SK-N-SH (cell line): ENCODE measurements at regions not wholly inside any gene's neighbourhood (a gene's known extent, or its start where the extent isn't known, plus 50 kb on each side); places are given as distances from the start of the nearest gene placed in this dataset.

Experiments
- CTCF ChIA-PET: fragments of 300-600, 350-600 bp; formaldehyde crosslinking; extraction: SDS; loops from one replicate; lab custom pipeline; 2021; lab: Yijun Ruan, JAX
- POLR2A ChIA-PET: fragments of 350-600 bp; sonication (Branson Sonifier 250); formaldehyde crosslinking; extraction: SDS; loops from one replicate; lab custom pipeline; 2020; ENCODE audit warnings: antibody characterized with exemption, inconsistent platforms; lab: Yijun Ruan, JAX
- DNase-seq: peaks from one replicate; pipeline ENCODE4 v3.0.0; 2012
- H2AFZ ChIP-seq: fragments of 200-600 bp; sonication (generic); 2 replicates; pipeline ENCODE4 v1.8.1; 2016; ENCODE audit warnings: antibody characterized with exemption, mild to moderate bottlenecking, low read depth
- H3F3A ChIP-seq: fragments of 200-600 bp; sonication (generic); replicated peaks from 2 replicates; pipeline ENCODE3; 2016; ENCODE audit warnings: antibody characterized with exemption, mild to moderate bottlenecking; ENCODE audit not compliant: insufficient read depth
- H3K27ac ChIP-seq, 2 experiments: fragments of 200-500 bp in 1 of 2; fragments of 200-600 bp in 1 of 2; sonication (Bioruptor generic) in 1 of 2; sonication (generic), shearing (Covaris generic) in 1 of 2; 2 replicates each; pipeline versions ENCODE4 v1.5.1 to v1.6.1; 2014 to 2016; ENCODE audit warnings: low read depth in 2 of 2, inconsistent platforms in 1 of 2, low read length in 1 of 2, mild to moderate bottlenecking in 1 of 2, mixed read lengths in 1 of 2
- H3K27me3 ChIP-seq: fragments of 200-600 bp; sonication (generic), shearing (Covaris generic); 2 replicates; pipeline ENCODE4 v1.6.1; 2016; ENCODE audit warnings: mixed run types; ENCODE audit not compliant: insufficient read depth
- H3K36me3 ChIP-seq, 2 experiments: fragments of 200-500 bp in 1 of 2; fragments of 200-600 bp in 1 of 2; sonication (Bioruptor generic) in 1 of 2; sonication (generic) in 1 of 2; replicated peaks in 1 of 2; 2 replicates each; pipeline versions ENCODE3 to v1.5.1; 2014 to 2016; ENCODE audit warnings: low read length in 1 of 2, mild to moderate bottlenecking in 1 of 2; ENCODE audit not compliant: insufficient read depth in 2 of 2, control insufficient read depth in 1 of 2
- H3K4me1 ChIP-seq, 2 experiments: fragments of 200-500 bp in 1 of 2; fragments of 200-600 bp in 1 of 2; sonication (Bioruptor generic) in 1 of 2; sonication (generic), shearing (Covaris generic) in 1 of 2; 2 replicates each; pipeline versions ENCODE4 v1.5.1 to v1.6.1; 2014 to 2016; ENCODE audit warnings: low read depth in 1 of 2, low read length in 1 of 2, mixed run types in 1 of 2; ENCODE audit not compliant: insufficient read depth in 2 of 2, control insufficient read depth in 1 of 2
- H3K4me2 ChIP-seq: fragments of 200-600 bp; sonication (generic), shearing (Covaris generic); 2 replicates; pipeline ENCODE4 v1.6.1; 2017; ENCODE audit warnings: mixed run types
- H3K4me3 ChIP-seq, 2 experiments: fragments of 200-500 bp in 1 of 2; fragments of 200-600 bp in 1 of 2; sonication (Bioruptor generic) in 1 of 2; sonication (generic), shearing (Covaris generic) in 1 of 2; 2 replicates each; pipeline versions ENCODE4 v1.5.1 to v1.8.1; 2014 to 2016; ENCODE audit warnings: low read depth in 2 of 2, inconsistent platforms in 1 of 2, low read length in 1 of 2, mild to moderate bottlenecking in 1 of 2, mixed read lengths in 1 of 2, moderate library complexity in 1 of 2
- H3K79me2 ChIP-seq: fragments of 200-600 bp; sonication (generic); 2 replicates; pipeline ENCODE4 v1.8.1; 2017; ENCODE audit warnings: mild to moderate bottlenecking; ENCODE audit not compliant: insufficient read depth
- H3K9ac ChIP-seq: fragments of 200-600 bp; sonication (generic); 2 replicates; pipeline ENCODE4 v1.6.1; 2017; ENCODE audit warnings: mixed run types
- H3K9me2 ChIP-seq: fragments of 200-600 bp; sonication (generic); 2 replicates; pipeline ENCODE4 v1.6.1; 2017; ENCODE audit warnings: mixed run types
- H3K9me3 ChIP-seq: fragments of 200-600 bp; sonication (generic); 2 replicates; pipeline ENCODE4 v1.6.1; 2017; ENCODE audit warnings: mixed run types, mild to moderate bottlenecking, moderate library complexity
- H4K20me1 ChIP-seq: fragments of 200-600 bp; sonication (generic); 2 replicates; pipeline ENCODE4 v1.6.1; 2017; ENCODE audit warnings: mild to moderate bottlenecking, mixed run types; ENCODE audit not compliant: insufficient read depth
- CHD2 ChIP-seq: fragments of 150-350 bp; IDR thresholded peaks from 2 replicates; pipeline ENCODE4 v1.6.1; 2018; ENCODE audit warnings: low read length; ENCODE audit not compliant: partially characterized antibody
- FOSL2 ChIP-seq: IDR thresholded peaks from 2 replicates; pipeline ENCODE4 v1.4.0; 2012; ENCODE audit warnings: low read depth, mild to moderate bottlenecking, moderate library complexity, borderline replicate concordance
- FOXJ3 ChIP-seq: sonication (generic); formaldehyde crosslinking; IDR thresholded peaks from 2 replicates; pipeline ENCODE4 v1.5.1; 2020; ENCODE audit warnings: mild to moderate bottlenecking, missing genetic modification reagents
- FOXM1 ChIP-seq: IDR thresholded peaks from 2 replicates; pipeline ENCODE4 v1.4.0; 2012; ENCODE audit warnings: low read depth, mild to moderate bottlenecking
- JUND ChIP-seq: IDR thresholded peaks from 2 replicates; pipeline ENCODE4 v1.4.0; 2012
- MEF2A ChIP-seq: IDR thresholded peaks from 2 replicates; pipeline ENCODE4 v1.4.0; 2012; ENCODE audit warnings: low read depth, borderline replicate concordance
- MXI1 ChIP-seq: IDR thresholded peaks from 2 replicates; pipeline ENCODE4 v1.6.1; 2012; ENCODE audit warnings: mild to moderate bottlenecking, low read depth, low read length, improper control_type of control experiment
- NRF1 ChIP-seq: IDR thresholded peaks from 2 replicates; pipeline ENCODE4 v1.6.1; 2012; ENCODE audit warnings: low read depth, mild to moderate bottlenecking, low read length
- POLR2AphosphoS5 ChIP-seq: IDR thresholded peaks from 2 replicates; pipeline ENCODE4 v1.6.1; 2012; ENCODE audit warnings: low read depth, low read length
- RAD21 ChIP-seq: IDR thresholded peaks from 2 replicates; pipeline ENCODE4 v1.6.1; 2012; ENCODE audit warnings: mild to moderate bottlenecking, low read length
- RCOR1 ChIP-seq: fragments of 150-350 bp; IDR thresholded peaks from 2 replicates; pipeline ENCODE4 v1.6.1; 2017; ENCODE audit warnings: antibody characterized with exemption, low read length
- SIN3A ChIP-seq: IDR thresholded peaks from 2 replicates; pipeline ENCODE4 v1.6.1; 2012; ENCODE audit warnings: low read depth, mild to moderate bottlenecking, low read length, moderate library complexity, borderline replicate concordance
- TAF1 ChIP-seq: IDR thresholded peaks from 2 replicates; pipeline ENCODE4 v1.6.1; 2012; ENCODE audit warnings: low read depth, mild to moderate bottlenecking, low read length, moderate library complexity, borderline replicate concordance
- WGBS: methylation state at CpG from one replicate; pipeline ENCODE4 v1.1.6; 2017; ENCODE audit warnings: low lambda C conversion rate; 5-methylcytosine and 5-hydroxymethylcytosine counted together
- TF ChIP-seq, protein P1 (sequence below): fragments of 150-350 bp; IDR thresholded peaks from 2 replicates; pipeline ENCODE4 v1.6.1; 2017; ENCODE audit warnings: antibody characterized with exemption, low read length, low read depth, borderline replicate concordance
- TF ChIP-seq, protein P2 (sequence below): IDR thresholded peaks from 2 replicates; pipeline ENCODE4 v1.6.1; 2012; ENCODE audit warnings: mild to moderate bottlenecking, low read depth, low read length, moderate library complexity
- TF ChIP-seq, protein P3 (sequence below): IDR thresholded peaks from 2 replicates; pipeline ENCODE4 v1.4.0; 2012; ENCODE audit warnings: low read depth, borderline replicate concordance
- TF ChIP-seq, protein P4 (sequence below): fragments of 200-600 bp; sonication (generic); IDR thresholded peaks from 2 replicates; pipeline ENCODE4 v1.6.1; 2017; ENCODE audit warnings: antibody characterized with exemption, mild to moderate bottlenecking, moderate library complexity

DNA sequence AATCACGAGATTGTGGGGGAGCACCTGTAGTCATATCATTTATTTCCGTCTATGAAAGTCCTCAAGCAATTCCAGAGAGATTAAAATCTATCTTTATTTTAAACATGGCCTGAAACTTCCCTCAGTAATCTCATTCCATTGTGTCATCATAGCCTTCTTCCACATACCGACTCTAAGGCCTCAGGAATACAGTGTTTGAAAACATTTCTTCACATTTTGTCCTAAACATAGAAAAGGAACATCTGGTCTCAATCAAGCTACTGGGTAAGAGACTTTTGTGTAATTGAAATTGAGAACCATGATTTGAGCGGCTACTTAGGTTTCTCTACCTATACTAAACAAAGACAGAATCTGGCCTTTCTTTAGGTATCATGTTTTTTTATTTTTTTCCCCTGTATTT lies 78.0 kb upstream of the ELMO1 start:
- H3K4me3 ChIP-seq, result no peak overlapping the region

DNA sequence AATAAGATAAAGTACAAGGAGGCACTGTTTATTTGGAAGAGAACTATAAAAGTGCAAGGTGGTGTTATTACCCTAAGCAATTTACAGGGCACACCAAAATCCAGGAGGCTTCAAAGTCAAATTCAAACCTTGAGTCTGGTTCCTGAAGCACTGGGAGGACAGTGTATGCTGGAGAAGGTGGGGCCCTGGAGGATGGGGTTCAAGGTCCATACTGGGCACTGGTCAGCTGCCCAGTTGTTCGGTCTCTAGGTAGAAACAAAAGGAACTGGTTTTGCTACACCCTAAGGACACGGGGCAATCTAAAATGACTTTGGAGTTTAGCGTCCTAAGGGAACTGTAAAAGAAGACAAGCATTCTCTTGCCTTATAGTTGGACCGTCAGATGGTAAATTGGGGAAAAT lies 78.4 kb upstream of the ELMO1 start:
- H3K27ac ChIP-seq, result no peak overlapping the region
- ChIA-PET CTCF (interaction anchor here (1.7 kb wide), 1 partner anchor 19 kb away, joined by 6 read pairs; no protein-coding TSS in a partner anchor), POLR2A (no interaction called here)
- H3K4me1 ChIP-seq, result no peaks in the 10 kb centered on the region
- H3K9ac ChIP-seq, result no peak overlapping the region
- H4K20me1 ChIP-seq, result no peaks in the 10 kb centered on the region
- H3K9me3 ChIP-seq, result peaks cover 9% of the 10 kb centered on the region
- DNase-seq, result no peak
- no peaks in the 10 kb centered on the region for H3F3A ChIP-seq
- H3K27me3 ChIP-seq, result no peaks in the 10 kb centered on the region
- no peaks in the 10 kb centered on the region for H3K9me2 ChIP-seq
- 44% methylated on average over 4 of the region's 4 CpGs for WGBS
- H2AFZ ChIP-seq, result no peak overlapping the region
- H3K36me3 ChIP-seq, result no peaks in the 10 kb centered on the region
- H3K4me3 ChIP-seq, result no peak overlapping the region
- no peaks in the 10 kb centered on the region for H3K79me2 ChIP-seq
- no peak overlapping the region for H3K4me2 ChIP-seq
- TF ChIP-seq POLR2AphosphoS5 (no peak), SIN3A (no peak), TAF1 (no peak), FOXJ3 (no peak)
- TF ChIP-seq, protein P1, sequence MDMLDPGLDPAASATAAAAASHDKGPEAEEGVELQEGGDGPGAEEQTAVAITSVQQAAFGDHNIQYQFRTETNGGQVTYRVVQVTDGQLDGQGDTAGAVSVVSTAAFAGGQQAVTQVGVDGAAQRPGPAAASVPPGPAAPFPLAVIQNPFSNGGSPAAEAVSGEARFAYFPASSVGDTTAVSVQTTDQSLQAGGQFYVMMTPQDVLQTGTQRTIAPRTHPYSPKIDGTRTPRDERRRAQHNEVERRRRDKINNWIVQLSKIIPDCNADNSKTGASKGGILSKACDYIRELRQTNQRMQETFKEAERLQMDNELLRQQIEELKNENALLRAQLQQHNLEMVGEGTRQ, result no peak
- TF ChIP-seq, protein P2, sequence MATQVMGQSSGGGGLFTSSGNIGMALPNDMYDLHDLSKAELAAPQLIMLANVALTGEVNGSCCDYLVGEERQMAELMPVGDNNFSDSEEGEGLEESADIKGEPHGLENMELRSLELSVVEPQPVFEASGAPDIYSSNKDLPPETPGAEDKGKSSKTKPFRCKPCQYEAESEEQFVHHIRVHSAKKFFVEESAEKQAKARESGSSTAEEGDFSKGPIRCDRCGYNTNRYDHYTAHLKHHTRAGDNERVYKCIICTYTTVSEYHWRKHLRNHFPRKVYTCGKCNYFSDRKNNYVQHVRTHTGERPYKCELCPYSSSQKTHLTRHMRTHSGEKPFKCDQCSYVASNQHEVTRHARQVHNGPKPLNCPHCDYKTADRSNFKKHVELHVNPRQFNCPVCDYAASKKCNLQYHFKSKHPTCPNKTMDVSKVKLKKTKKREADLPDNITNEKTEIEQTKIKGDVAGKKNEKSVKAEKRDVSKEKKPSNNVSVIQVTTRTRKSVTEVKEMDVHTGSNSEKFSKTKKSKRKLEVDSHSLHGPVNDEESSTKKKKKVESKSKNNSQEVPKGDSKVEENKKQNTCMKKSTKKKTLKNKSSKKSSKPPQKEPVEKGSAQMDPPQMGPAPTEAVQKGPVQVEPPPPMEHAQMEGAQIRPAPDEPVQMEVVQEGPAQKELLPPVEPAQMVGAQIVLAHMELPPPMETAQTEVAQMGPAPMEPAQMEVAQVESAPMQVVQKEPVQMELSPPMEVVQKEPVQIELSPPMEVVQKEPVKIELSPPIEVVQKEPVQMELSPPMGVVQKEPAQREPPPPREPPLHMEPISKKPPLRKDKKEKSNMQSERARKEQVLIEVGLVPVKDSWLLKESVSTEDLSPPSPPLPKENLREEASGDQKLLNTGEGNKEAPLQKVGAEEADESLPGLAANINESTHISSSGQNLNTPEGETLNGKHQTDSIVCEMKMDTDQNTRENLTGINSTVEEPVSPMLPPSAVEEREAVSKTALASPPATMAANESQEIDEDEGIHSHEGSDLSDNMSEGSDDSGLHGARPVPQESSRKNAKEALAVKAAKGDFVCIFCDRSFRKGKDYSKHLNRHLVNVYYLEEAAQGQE, result no peak

More for the DNA sequence above, 78.0 kb upstream of the ELMO1 start:
- H2AFZ ChIP-seq, result no peak overlapping the region
- H3K27ac ChIP-seq, result no peak overlapping the region
- no peaks in the 10 kb centered on the region for H3K79me2 ChIP-seq
- H4K20me1 ChIP-seq, result no peaks in the 10 kb centered on the region
- DNase-seq, result no peak
- ChIA-PET POLR2A (no interaction called here), CTCF (interaction anchor here (1.7 kb wide), 1 partner anchor 19 kb away, joined by 6 read pairs; no protein-coding TSS in a partner anchor)
- H3K4me1 ChIP-seq, result no peaks in the 10 kb centered on the region
- no peaks in the 10 kb centered on the region for H3K36me3 ChIP-seq
- H3K9me2 ChIP-seq, result no peaks in the 10 kb centered on the region
- 22% methylated on average over 4 of the region's 4 CpGs for WGBS
- no peaks in the 10 kb centered on the region for H3K27me3 ChIP-seq
- peaks cover 9% of the 10 kb centered on the region for H3K9me3 ChIP-seq
- H3F3A ChIP-seq, result no peaks in the 10 kb centered on the region
- H3K4me2 ChIP-seq, result no peak overlapping the region
- no peak overlapping the region for H3K9ac ChIP-seq
- TF ChIP-seq FOXM1 (no peak), MXI1 (no peak), JUND (no peak), CHD2 (no peak), NRF1 (no peak), RCOR1 (no peak), RAD21 (no peak), MEF2A (no peak), FOSL2 (no peak), POLR2AphosphoS5 (no peak)
- TF ChIP-seq, protein P3, sequence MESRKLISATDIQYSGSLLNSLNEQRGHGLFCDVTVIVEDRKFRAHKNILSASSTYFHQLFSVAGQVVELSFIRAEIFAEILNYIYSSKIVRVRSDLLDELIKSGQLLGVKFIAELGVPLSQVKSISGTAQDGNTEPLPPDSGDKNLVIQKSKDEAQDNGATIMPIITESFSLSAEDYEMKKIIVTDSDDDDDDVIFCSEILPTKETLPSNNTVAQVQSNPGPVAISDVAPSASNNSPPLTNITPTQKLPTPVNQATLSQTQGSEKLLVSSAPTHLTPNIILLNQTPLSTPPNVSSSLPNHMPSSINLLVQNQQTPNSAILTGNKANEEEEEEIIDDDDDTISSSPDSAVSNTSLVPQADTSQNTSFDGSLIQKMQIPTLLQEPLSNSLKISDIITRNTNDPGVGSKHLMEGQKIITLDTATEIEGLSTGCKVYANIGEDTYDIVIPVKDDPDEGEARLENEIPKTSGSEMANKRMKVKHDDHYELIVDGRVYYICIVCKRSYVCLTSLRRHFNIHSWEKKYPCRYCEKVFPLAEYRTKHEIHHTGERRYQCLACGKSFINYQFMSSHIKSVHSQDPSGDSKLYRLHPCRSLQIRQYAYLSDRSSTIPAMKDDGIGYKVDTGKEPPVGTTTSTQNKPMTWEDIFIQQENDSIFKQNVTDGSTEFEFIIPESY, result no peak
- TF ChIP-seq, protein P4, sequence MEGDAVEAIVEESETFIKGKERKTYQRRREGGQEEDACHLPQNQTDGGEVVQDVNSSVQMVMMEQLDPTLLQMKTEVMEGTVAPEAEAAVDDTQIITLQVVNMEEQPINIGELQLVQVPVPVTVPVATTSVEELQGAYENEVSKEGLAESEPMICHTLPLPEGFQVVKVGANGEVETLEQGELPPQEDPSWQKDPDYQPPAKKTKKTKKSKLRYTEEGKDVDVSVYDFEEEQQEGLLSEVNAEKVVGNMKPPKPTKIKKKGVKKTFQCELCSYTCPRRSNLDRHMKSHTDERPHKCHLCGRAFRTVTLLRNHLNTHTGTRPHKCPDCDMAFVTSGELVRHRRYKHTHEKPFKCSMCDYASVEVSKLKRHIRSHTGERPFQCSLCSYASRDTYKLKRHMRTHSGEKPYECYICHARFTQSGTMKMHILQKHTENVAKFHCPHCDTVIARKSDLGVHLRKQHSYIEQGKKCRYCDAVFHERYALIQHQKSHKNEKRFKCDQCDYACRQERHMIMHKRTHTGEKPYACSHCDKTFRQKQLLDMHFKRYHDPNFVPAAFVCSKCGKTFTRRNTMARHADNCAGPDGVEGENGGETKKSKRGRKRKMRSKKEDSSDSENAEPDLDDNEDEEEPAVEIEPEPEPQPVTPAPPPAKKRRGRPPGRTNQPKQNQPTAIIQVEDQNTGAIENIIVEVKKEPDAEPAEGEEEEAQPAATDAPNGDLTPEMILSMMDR, result no peak
- TF ChIP-seq, protein P1, result no peak
